Putamen (tissue), 1 donor: ENCODE measurements at regions not wholly inside any gene's neighbourhood (a gene's known extent, or its start where the extent isn't known, plus 50 kb on each side); places are given as distances from the start of the nearest gene placed in this dataset.
A peak's percentile ranks its signal among the peaks of the same experiment; 100 is the strongest.

ENCODE experiments used
- DNase-seq: peaks from one replicate; pipeline ENCODE4 v3.0.0-alpha.2; 2016; ENCODE audit warnings: low spot score

GRCh38 chr2:240226672-240227537 is 86.4 kb upstream of the OTOS start:
- DNase-seq = no peak

GRCh38 chr2:240227538-240228428 is 87.3 kb upstream of the OTOS start:
- no peak for DNase-seq

- DNase-seq = no peak
Observed at GRCh38 chr2:240229005-240229404, 88.5 kb upstream of the OTOS start.

- DNase-seq = no peak
Observed at GRCh38 chr2:240229603-240230235, 89.3 kb upstream of the OTOS start.

- DNase-seq = no peak
Observed at GRCh38 chr2:240230291-240230931, 90.0 kb upstream of the OTOS start.

- DNase-seq = no peak
Observed at GRCh38 chr2:240231838-240232244, 91.4 kb upstream of the OTOS start.

- DNase-seq = no peak
Observed at GRCh38 chr2:240232264-240232915, 91.9 kb upstream of the OTOS start.

GRCh38 chr2:240232961-240233884 is 92.8 kb upstream of the OTOS start:
- peak; percentile 68 for DNase-seq

- no peak for DNase-seq
Observed at GRCh38 chr2:240233885-240234502, 93.5 kb upstream of the OTOS start.

- DNase-seq = no peak
Observed at GRCh38 chr2:240234503-240234951, 94.1 kb upstream of the OTOS start.

- no peak for DNase-seq
Observed at GRCh38 chr2:240235149-240235803, 94.8 kb upstream of the OTOS start.

GRCh38 chr2:240235811-240236210 is 95.4 kb upstream of the OTOS start:
- no peak for DNase-seq

GRCh38 chr2:240236217-240237111 is 96.0 kb upstream of the OTOS start:
- no peak for DNase-seq

GRCh38 chr2:240237609-240238174 is 97.2 kb upstream of the OTOS start:
- DNase-seq = no peak

- DNase-seq = no peak
Observed at GRCh38 chr2:240238201-240238600, 97.7 kb upstream of the OTOS start.

GRCh38 chr2:240238786-240239185 is 98.3 kb upstream of the OTOS start:
- DNase-seq = no peak

- DNase-seq = no peak
Observed at GRCh38 chr2:240239325-240239724, 98.9 kb upstream of the OTOS start.
